SK-N-SH (cell line): ENCODE measurements at regions not wholly inside any gene's neighbourhood (a gene's known extent, or its start where the extent isn't known, plus 50 kb on each side); places are given as distances from the start of the nearest gene placed in this dataset.
A peak's percentile ranks its signal among the peaks of the same experiment; 100 is the strongest.

ENCODE experiments used
- CTCF ChIA-PET: fragments of 300-600, 350-600 bp; formaldehyde crosslinking; extraction: SDS; loops from one replicate; lab custom pipeline; 2021; lab: Yijun Ruan, JAX
- POLR2A ChIA-PET: fragments of 350-600 bp; sonication (Branson Sonifier 250); formaldehyde crosslinking; extraction: SDS; loops from one replicate; lab custom pipeline; 2020; ENCODE audit warnings: antibody characterized with exemption, inconsistent platforms; lab: Yijun Ruan, JAX
- DNase-seq: peaks from one replicate; pipeline ENCODE4 v3.0.0; 2012
- H2AFZ ChIP-seq: fragments of 200-600 bp; sonication (generic); 2 replicates; pipeline ENCODE4 v1.8.1; 2016; ENCODE audit warnings: antibody characterized with exemption, mild to moderate bottlenecking, low read depth
- H3F3A ChIP-seq: fragments of 200-600 bp; sonication (generic); replicated peaks from 2 replicates; pipeline ENCODE3; 2016; ENCODE audit warnings: antibody characterized with exemption, mild to moderate bottlenecking; ENCODE audit not compliant: insufficient read depth
- H3K27ac ChIP-seq, 2 experiments: fragments of 200-500 bp in 1 of 2; fragments of 200-600 bp in 1 of 2; sonication (Bioruptor generic) in 1 of 2; sonication (generic), shearing (Covaris generic) in 1 of 2; 2 replicates each; pipeline versions ENCODE4 v1.5.1 to v1.6.1; 2014 to 2016; ENCODE audit warnings: low read depth in 2 of 2, inconsistent platforms in 1 of 2, low read length in 1 of 2, mild to moderate bottlenecking in 1 of 2, mixed read lengths in 1 of 2
- H3K27me3 ChIP-seq: fragments of 200-600 bp; sonication (generic), shearing (Covaris generic); 2 replicates; pipeline ENCODE4 v1.6.1; 2016; ENCODE audit warnings: mixed run types; ENCODE audit not compliant: insufficient read depth
- H3K36me3 ChIP-seq, 2 experiments: fragments of 200-500 bp in 1 of 2; fragments of 200-600 bp in 1 of 2; sonication (Bioruptor generic) in 1 of 2; sonication (generic) in 1 of 2; replicated peaks in 1 of 2; 2 replicates each; pipeline versions ENCODE3 to v1.5.1; 2014 to 2016; ENCODE audit warnings: low read length in 1 of 2, mild to moderate bottlenecking in 1 of 2; ENCODE audit not compliant: insufficient read depth in 2 of 2, control insufficient read depth in 1 of 2
- H3K4me1 ChIP-seq, 2 experiments: fragments of 200-500 bp in 1 of 2; fragments of 200-600 bp in 1 of 2; sonication (Bioruptor generic) in 1 of 2; sonication (generic), shearing (Covaris generic) in 1 of 2; 2 replicates each; pipeline versions ENCODE4 v1.5.1 to v1.6.1; 2014 to 2016; ENCODE audit warnings: low read depth in 1 of 2, low read length in 1 of 2, mixed run types in 1 of 2; ENCODE audit not compliant: insufficient read depth in 2 of 2, control insufficient read depth in 1 of 2
- H3K4me2 ChIP-seq: fragments of 200-600 bp; sonication (generic), shearing (Covaris generic); 2 replicates; pipeline ENCODE4 v1.6.1; 2017; ENCODE audit warnings: mixed run types
- H3K4me3 ChIP-seq, 2 experiments: fragments of 200-500 bp in 1 of 2; fragments of 200-600 bp in 1 of 2; sonication (Bioruptor generic) in 1 of 2; sonication (generic), shearing (Covaris generic) in 1 of 2; 2 replicates each; pipeline versions ENCODE4 v1.5.1 to v1.8.1; 2014 to 2016; ENCODE audit warnings: low read depth in 2 of 2, inconsistent platforms in 1 of 2, low read length in 1 of 2, mild to moderate bottlenecking in 1 of 2, mixed read lengths in 1 of 2, moderate library complexity in 1 of 2
- H3K79me2 ChIP-seq: fragments of 200-600 bp; sonication (generic); 2 replicates; pipeline ENCODE4 v1.8.1; 2017; ENCODE audit warnings: mild to moderate bottlenecking; ENCODE audit not compliant: insufficient read depth
- H3K9ac ChIP-seq: fragments of 200-600 bp; sonication (generic); 2 replicates; pipeline ENCODE4 v1.6.1; 2017; ENCODE audit warnings: mixed run types
- H3K9me2 ChIP-seq: fragments of 200-600 bp; sonication (generic); 2 replicates; pipeline ENCODE4 v1.6.1; 2017; ENCODE audit warnings: mixed run types
- H3K9me3 ChIP-seq: fragments of 200-600 bp; sonication (generic); 2 replicates; pipeline ENCODE4 v1.6.1; 2017; ENCODE audit warnings: mixed run types, mild to moderate bottlenecking, moderate library complexity
- H4K20me1 ChIP-seq: fragments of 200-600 bp; sonication (generic); 2 replicates; pipeline ENCODE4 v1.6.1; 2017; ENCODE audit warnings: mild to moderate bottlenecking, mixed run types; ENCODE audit not compliant: insufficient read depth
- ELF1 ChIP-seq: IDR thresholded peaks from 2 replicates; pipeline ENCODE4 v1.4.0; 2012
- EP300 ChIP-seq, 2 experiments: IDR thresholded peaks; 2 replicates each; pipeline versions ENCODE4 v1.4.0 to v1.6.1; 2012; ENCODE audit warnings: borderline replicate concordance in 1 of 2, low read depth in 1 of 2, low read length in 1 of 2
- FOXJ3 ChIP-seq: sonication (generic); formaldehyde crosslinking; IDR thresholded peaks from 2 replicates; pipeline ENCODE4 v1.5.1; 2020; ENCODE audit warnings: mild to moderate bottlenecking, missing genetic modification reagents
- FOXM1 ChIP-seq: IDR thresholded peaks from 2 replicates; pipeline ENCODE4 v1.4.0; 2012; ENCODE audit warnings: low read depth, mild to moderate bottlenecking
- GABPA ChIP-seq: IDR thresholded peaks from 2 replicates; pipeline ENCODE4 v1.4.0; 2012; ENCODE audit warnings: low read depth, mild to moderate bottlenecking
- GATA2 ChIP-seq: sonication (generic); formaldehyde crosslinking; IDR thresholded peaks from 2 replicates; pipeline ENCODE4 v1.5.0; 2020; ENCODE audit warnings: mild to moderate bottlenecking, missing genetic modification reagents
- JUND ChIP-seq: IDR thresholded peaks from 2 replicates; pipeline ENCODE4 v1.4.0; 2012
- MXI1 ChIP-seq: IDR thresholded peaks from 2 replicates; pipeline ENCODE4 v1.6.1; 2012; ENCODE audit warnings: mild to moderate bottlenecking, low read depth, low read length, improper control_type of control experiment
- NFIC ChIP-seq: IDR thresholded peaks from 2 replicates; pipeline ENCODE4 v1.4.0; 2012; ENCODE audit warnings: borderline replicate concordance
- NRF1 ChIP-seq: IDR thresholded peaks from 2 replicates; pipeline ENCODE4 v1.6.1; 2012; ENCODE audit warnings: low read depth, mild to moderate bottlenecking, low read length
- POLR2AphosphoS5 ChIP-seq: IDR thresholded peaks from 2 replicates; pipeline ENCODE4 v1.6.1; 2012; ENCODE audit warnings: low read depth, low read length
- RCOR1 ChIP-seq: fragments of 150-350 bp; IDR thresholded peaks from 2 replicates; pipeline ENCODE4 v1.6.1; 2017; ENCODE audit warnings: antibody characterized with exemption, low read length
- REST ChIP-seq: IDR thresholded peaks from 2 replicates; pipeline ENCODE4 v1.6.1; 2012; ENCODE audit warnings: mild to moderate bottlenecking, low read depth, low read length, moderate library complexity
- RXRA ChIP-seq: IDR thresholded peaks from 2 replicates; pipeline ENCODE4 v1.4.0; 2012; ENCODE audit warnings: low read depth, mild to moderate bottlenecking, borderline replicate concordance
- SIN3A ChIP-seq: IDR thresholded peaks from 2 replicates; pipeline ENCODE4 v1.6.1; 2012; ENCODE audit warnings: low read depth, mild to moderate bottlenecking, low read length, moderate library complexity, borderline replicate concordance
- SMC3 ChIP-seq: IDR thresholded peaks from 2 replicates; pipeline ENCODE4 v1.6.1; 2012; ENCODE audit warnings: low read depth, low read length, improper control_type of control experiment
- TAF1 ChIP-seq: IDR thresholded peaks from 2 replicates; pipeline ENCODE4 v1.6.1; 2012; ENCODE audit warnings: low read depth, mild to moderate bottlenecking, low read length, moderate library complexity, borderline replicate concordance
- TCF12 ChIP-seq: IDR thresholded peaks from 2 replicates; pipeline ENCODE4 v1.4.0; 2012
- TEAD4 ChIP-seq: IDR thresholded peaks from 2 replicates; pipeline ENCODE4 v1.4.0; 2012; ENCODE audit warnings: mild to moderate bottlenecking, borderline replicate concordance; ENCODE audit not compliant: insufficient read depth
- ZBTB33 ChIP-seq: IDR thresholded peaks from 2 replicates; pipeline ENCODE4 v1.4.0; 2012; ENCODE audit warnings: low read depth, borderline replicate concordance
- WGBS: methylation state at CpG from one replicate; pipeline ENCODE4 v1.1.6; 2017; ENCODE audit warnings: low lambda C conversion rate; 5-methylcytosine and 5-hydroxymethylcytosine counted together
- TF ChIP-seq, protein P1 (sequence below): fragments of 150-350 bp; IDR thresholded peaks from 2 replicates; pipeline ENCODE4 v1.6.1; 2017; ENCODE audit warnings: antibody characterized with exemption, low read length, low read depth, borderline replicate concordance
- TF ChIP-seq, protein P2 (sequence below): IDR thresholded peaks from 2 replicates; pipeline ENCODE4; 2012

- TF ChIP-seq, protein P1, sequence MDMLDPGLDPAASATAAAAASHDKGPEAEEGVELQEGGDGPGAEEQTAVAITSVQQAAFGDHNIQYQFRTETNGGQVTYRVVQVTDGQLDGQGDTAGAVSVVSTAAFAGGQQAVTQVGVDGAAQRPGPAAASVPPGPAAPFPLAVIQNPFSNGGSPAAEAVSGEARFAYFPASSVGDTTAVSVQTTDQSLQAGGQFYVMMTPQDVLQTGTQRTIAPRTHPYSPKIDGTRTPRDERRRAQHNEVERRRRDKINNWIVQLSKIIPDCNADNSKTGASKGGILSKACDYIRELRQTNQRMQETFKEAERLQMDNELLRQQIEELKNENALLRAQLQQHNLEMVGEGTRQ, result no peak
- TF ChIP-seq REST, result no peak
- no peak for TF ChIP-seq SIN3A
- TF ChIP-seq TCF12, result peak; percentile 69
- peak in 1 of 2 experiments; percentile 51; a peak in 1 of 4 replicates for TF ChIP-seq EP300 (IDR thresholded peaks at IDR 0.05; ENCODE audit: borderline replicate concordance in 1 of 2, low read depth in 1 of 2, low read length in 1 of 2)
- TF ChIP-seq GABPA, result no peak
- TF ChIP-seq NFIC, result no peak
These were observed 140.4 kb upstream of the GALNT15 start (continued) for GRCh38 chr3:16033889-16034687.

- ChIA-PET CTCF (interaction anchor here (2.7 kb wide), 1 partner anchor 138 kb away, joined by 16 read pairs; no protein-coding TSS in a partner anchor), POLR2A (no interaction called here)
- Histone ChIP-seq H2AFZ (no peak overlapping the region), H3K79me2 (no peaks in the 10 kb centered on the region), H3K36me3 (no peaks in the 10 kb centered on the region), H3K9ac (no peak overlapping the region), H3K27ac (no peak overlapping the region), H3K9me2 (no peaks in the 10 kb centered on the region), H3K4me2 (no peak overlapping the region), H3K4me3 (no peak overlapping the region), H3K27me3 (no peaks in the 10 kb centered on the region), H4K20me1 (no peaks in the 10 kb centered on the region), H3K9me3 (0 out of 2 replicates have a peak, but pooled peaks cover 5% of the 10 kb centered on the region), H3F3A (no peaks in the 10 kb centered on the region), H3K4me1 (no peaks in the 10 kb centered on the region)
- TF ChIP-seq POLR2AphosphoS5 (no peak), FOXJ3 (CRISPR knock-in tag) (no peak), TCF12 (no peak), GABPA (no peak), RCOR1 (no peak), ELF1 (no peak), TAF1 (no peak), RXRA (no peak), JUND (no peak), FOXM1 (no peak), MXI1 (no peak), GATA2 (no peak), NFIC (no peak), SMC3 (no peak), ZBTB33 (no peak), NRF1 (no peak), TEAD4 (no peak)
- TF ChIP-seq, protein P2, sequence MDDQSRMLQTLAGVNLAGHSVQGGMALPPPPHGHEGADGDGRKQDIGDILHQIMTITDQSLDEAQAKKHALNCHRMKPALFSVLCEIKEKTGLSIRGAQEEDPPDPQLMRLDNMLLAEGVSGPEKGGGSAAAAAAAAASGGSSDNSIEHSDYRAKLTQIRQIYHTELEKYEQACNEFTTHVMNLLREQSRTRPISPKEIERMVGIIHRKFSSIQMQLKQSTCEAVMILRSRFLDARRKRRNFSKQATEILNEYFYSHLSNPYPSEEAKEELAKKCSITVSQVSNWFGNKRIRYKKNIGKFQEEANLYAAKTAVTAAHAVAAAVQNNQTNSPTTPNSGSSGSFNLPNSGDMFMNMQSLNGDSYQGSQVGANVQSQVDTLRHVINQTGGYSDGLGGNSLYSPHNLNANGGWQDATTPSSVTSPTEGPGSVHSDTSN, result no peak
- TF ChIP-seq, protein P1, result no peak
- WGBS, result 83% methylated on average over 2 of the region's 2 CpGs
- DNase-seq, result no peak
These were observed 133.5 kb upstream of the GALNT15 start for GRCh38 chr3:16040991-16041390.
